HL-60 (cell line): ENCODE measurements at regions not wholly inside any gene's neighbourhood (a gene's known extent, or its start where the extent isn't known, plus 50 kb on each side); places are given as distances from the start of the nearest gene placed in this dataset.
A peak's percentile ranks its signal among the peaks of the same experiment; 100 is the strongest.

Experiments used
- DNase-seq, 2 experiments: peaks; one replicate each; pipeline ENCODE4 v3.0.0-alpha.2; 2010 to 2020; ENCODE audit warnings: low read depth in 1 of 2, low spot score in 1 of 2
- H3K27ac ChIP-seq: fragments of 250-450 bp; sonication (Bioruptor Pico); replicated peaks from 2 replicates; pipeline ENCODE4 v1.5.1; 2020; ENCODE audit warnings: mild to moderate bottlenecking, moderate library complexity
- H3K27me3 ChIP-seq: fragments of 250-450 bp; sonication (Bioruptor Pico); 2 replicates; pipeline ENCODE4 v1.5.1; 2021; ENCODE audit warnings: mild to moderate bottlenecking, moderate library complexity; ENCODE audit not compliant: insufficient read depth, poor library complexity, severe bottlenecking
- H3K4me3 ChIP-seq: replicated peaks from 2 replicates; pipeline ENCODE4 v1.5.1; 2011; ENCODE audit warnings: mild to moderate bottlenecking, control low read depth, low read length; ENCODE audit not compliant: insufficient read depth
- CTCF ChIP-seq: IDR thresholded peaks from one replicate; pipeline ENCODE4 v1.5.1; 2011; ENCODE audit warnings: low read length, control low read depth, inconsistent platforms; ENCODE audit not compliant: insufficient read depth
- GABPA ChIP-seq: IDR thresholded peaks from 2 replicates; pipeline ENCODE4 v1.6.1; 2012; ENCODE audit warnings: low read depth
- POLR2AphosphoS5 ChIP-seq: IDR thresholded peaks from 2 replicates; pipeline ENCODE4 v1.6.1; 2012; ENCODE audit warnings: low read depth
- SPI1 ChIP-seq: IDR thresholded peaks from 2 replicates; pipeline ENCODE4 v1.6.1; 2012; ENCODE audit warnings: low read depth, mild to moderate bottlenecking, borderline replicate concordance
- TF ChIP-seq, protein P1 (sequence below): IDR thresholded peaks from 2 replicates; pipeline ENCODE4 v1.6.1; 2012; ENCODE audit warnings: low read depth; ENCODE audit not compliant: insufficient replicate concordance

GRCh38 chr1:87179076-87179810, 149.4 kb upstream of the LMO4 start:
- Histone ChIP-seq H3K27me3 (no peaks in the 10 kb centered on the region), H3K4me3 (no peak overlapping the region), H3K27ac (peak overlapping the region; percentile 69)
- TF ChIP-seq POLR2AphosphoS5 = no peak
- TF ChIP-seq, protein P1, sequence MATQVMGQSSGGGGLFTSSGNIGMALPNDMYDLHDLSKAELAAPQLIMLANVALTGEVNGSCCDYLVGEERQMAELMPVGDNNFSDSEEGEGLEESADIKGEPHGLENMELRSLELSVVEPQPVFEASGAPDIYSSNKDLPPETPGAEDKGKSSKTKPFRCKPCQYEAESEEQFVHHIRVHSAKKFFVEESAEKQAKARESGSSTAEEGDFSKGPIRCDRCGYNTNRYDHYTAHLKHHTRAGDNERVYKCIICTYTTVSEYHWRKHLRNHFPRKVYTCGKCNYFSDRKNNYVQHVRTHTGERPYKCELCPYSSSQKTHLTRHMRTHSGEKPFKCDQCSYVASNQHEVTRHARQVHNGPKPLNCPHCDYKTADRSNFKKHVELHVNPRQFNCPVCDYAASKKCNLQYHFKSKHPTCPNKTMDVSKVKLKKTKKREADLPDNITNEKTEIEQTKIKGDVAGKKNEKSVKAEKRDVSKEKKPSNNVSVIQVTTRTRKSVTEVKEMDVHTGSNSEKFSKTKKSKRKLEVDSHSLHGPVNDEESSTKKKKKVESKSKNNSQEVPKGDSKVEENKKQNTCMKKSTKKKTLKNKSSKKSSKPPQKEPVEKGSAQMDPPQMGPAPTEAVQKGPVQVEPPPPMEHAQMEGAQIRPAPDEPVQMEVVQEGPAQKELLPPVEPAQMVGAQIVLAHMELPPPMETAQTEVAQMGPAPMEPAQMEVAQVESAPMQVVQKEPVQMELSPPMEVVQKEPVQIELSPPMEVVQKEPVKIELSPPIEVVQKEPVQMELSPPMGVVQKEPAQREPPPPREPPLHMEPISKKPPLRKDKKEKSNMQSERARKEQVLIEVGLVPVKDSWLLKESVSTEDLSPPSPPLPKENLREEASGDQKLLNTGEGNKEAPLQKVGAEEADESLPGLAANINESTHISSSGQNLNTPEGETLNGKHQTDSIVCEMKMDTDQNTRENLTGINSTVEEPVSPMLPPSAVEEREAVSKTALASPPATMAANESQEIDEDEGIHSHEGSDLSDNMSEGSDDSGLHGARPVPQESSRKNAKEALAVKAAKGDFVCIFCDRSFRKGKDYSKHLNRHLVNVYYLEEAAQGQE = peak; percentile 52
- DNase-seq = peak; percentile 27 to 48

DNA sequence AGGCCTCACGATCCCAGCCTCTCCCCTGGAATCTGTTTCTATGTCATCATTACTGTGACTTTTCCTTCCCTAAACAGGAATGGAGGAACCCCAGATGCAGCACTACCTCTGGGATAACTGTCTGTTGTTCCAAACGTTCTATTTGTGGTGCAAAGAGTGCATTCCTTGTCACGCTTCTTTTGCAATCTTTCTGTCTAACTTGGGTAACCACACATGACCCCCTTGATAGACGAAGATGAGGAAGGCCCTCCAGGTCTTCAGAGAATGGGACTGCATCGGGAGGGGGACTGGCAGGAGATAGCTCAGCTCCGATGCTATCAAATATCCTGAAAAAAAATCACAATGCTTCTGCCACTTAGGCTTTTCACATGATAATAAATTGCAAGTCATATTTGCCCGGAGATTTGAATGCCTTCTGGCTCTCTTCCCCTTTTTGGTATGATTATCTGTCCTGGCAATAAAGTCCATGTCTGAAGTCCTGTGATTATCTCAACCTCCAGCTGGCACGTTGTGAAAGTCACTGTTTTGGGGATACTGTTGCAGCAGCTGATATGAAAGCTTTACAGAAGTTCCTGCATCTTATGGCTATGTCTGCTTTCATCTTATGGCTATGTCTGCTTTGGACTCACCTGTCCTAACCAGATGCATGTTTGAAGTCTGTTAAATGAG, 148.7 kb upstream of the LMO4 start:
- Histone ChIP-seq H3K27me3 (no peaks in the 10 kb centered on the region), H3K27ac (peak overlapping the region; percentile 69), H3K4me3 (no peak overlapping the region)
- peak; percentile 89 to 92 for DNase-seq
- TF ChIP-seq CTCF = no peak
- peak; percentile 89 for TF ChIP-seq POLR2AphosphoS5
- TF ChIP-seq SPI1 = peak; percentile 91
- TF ChIP-seq, protein P1 = peak; percentile 13
- no peak for TF ChIP-seq GABPA

DNA sequence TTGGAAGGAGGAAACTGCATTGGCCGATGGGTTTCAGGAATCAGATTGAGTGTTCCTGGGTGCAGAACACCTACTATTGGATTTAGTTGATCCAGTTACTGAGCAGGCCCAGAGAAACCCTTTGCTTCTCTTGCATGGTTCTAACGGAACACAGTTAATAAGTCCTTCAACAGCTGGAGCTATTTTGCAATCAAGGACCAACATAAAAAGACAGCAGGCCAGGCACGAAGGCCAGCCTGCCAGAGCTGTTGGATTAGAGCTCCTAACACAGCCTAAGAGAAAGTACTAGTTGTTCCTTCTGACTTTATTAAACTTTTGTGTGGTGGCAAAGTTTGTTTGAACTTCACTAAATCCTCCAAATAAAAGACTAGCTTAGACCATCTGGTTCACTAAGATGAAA, 148.0 kb upstream of the LMO4 start:
- TF ChIP-seq, protein P1 = no peak
- TF ChIP-seq SPI1 = no peak
- TF ChIP-seq POLR2AphosphoS5 = no peak
- TF ChIP-seq CTCF = no peak
- no peak for TF ChIP-seq GABPA
- Histone ChIP-seq H3K27ac (peak overlapping the region; percentile 69), H3K4me3 (no peak overlapping the region), H3K27me3 (no peaks in the 10 kb centered on the region)
- peak; percentile 40 to 43 for DNase-seq
